Endodermal cell (in vitro differentiated cells): ENCODE measurements at regions not wholly inside any gene's neighbourhood (a gene's known extent, or its start where the extent isn't known, plus 50 kb on each side); places are given as distances from the start of the nearest gene placed in this dataset.

Experiments
- DNase-seq: peaks from one replicate; pipeline ENCODE4 v3.0.0-alpha.2; 2017
- H3K27ac ChIP-seq: 2 replicates; pipeline ENCODE4 v1.5.1; 2013; ENCODE audit warnings: mild to moderate bottlenecking, low read depth, low read length, moderate library complexity
- H3K27me3 ChIP-seq: 2 replicates; pipeline ENCODE4 v1.6.1; 2013; ENCODE audit warnings: mild to moderate bottlenecking, low read length, moderate library complexity; ENCODE audit not compliant: insufficient read depth, control insufficient read depth, poor library complexity, severe bottlenecking
- H3K36me3 ChIP-seq: 2 replicates; pipeline ENCODE4 v1.7.0; 2013; ENCODE audit warnings: mild to moderate bottlenecking, low read length, moderate library complexity; ENCODE audit not compliant: control insufficient read depth, insufficient read depth
- H3K4me1 ChIP-seq: one replicate; pipeline ENCODE4 v1.7.0; 2013; ENCODE audit warnings: low read length; ENCODE audit not compliant: control insufficient read depth, insufficient read depth
- H3K4me3 ChIP-seq: 2 replicates; pipeline ENCODE4 v1.5.1; 2013; ENCODE audit warnings: mild to moderate bottlenecking, low read length, moderate library complexity
- H3K9ac ChIP-seq: 2 replicates; pipeline ENCODE4 v1.6.1; 2013; ENCODE audit warnings: mild to moderate bottlenecking, low read length, moderate library complexity; ENCODE audit not compliant: poor library complexity, severe bottlenecking; ENCODE audit errors: extremely low read depth
- H3K9me3 ChIP-seq: 2 replicates; pipeline ENCODE4 v1.6.1; 2013; ENCODE audit warnings: mild to moderate bottlenecking, low read length, moderate library complexity; ENCODE audit not compliant: control insufficient read depth
- H3K27ac Mint-ChIP-seq: 2 replicates; pipeline ENCODE4 v1.8.0; 2020; ENCODE audit warnings: mixed read lengths
- H3K27me3 Mint-ChIP-seq: 2 replicates; pipeline ENCODE4 v1.8.0; 2021; ENCODE audit warnings: mild to moderate bottlenecking, mixed read lengths; ENCODE audit not compliant: insufficient read depth
- H3K36me3 Mint-ChIP-seq: 2 replicates; pipeline ENCODE4 v1.8.0; 2020; ENCODE audit warnings: low read depth, mixed read lengths
- H3K4me1 Mint-ChIP-seq: 2 replicates; pipeline ENCODE4 v1.8.0; 2020; ENCODE audit warnings: mixed read lengths
- H3K4me3 Mint-ChIP-seq: 2 replicates; pipeline ENCODE4 v1.8.0; 2020; ENCODE audit warnings: mild to moderate bottlenecking, moderate library complexity, mixed read lengths
- H3K9me3 Mint-ChIP-seq: 2 replicates; pipeline ENCODE4 v1.8.0; 2020; ENCODE audit warnings: mild to moderate bottlenecking, mixed read lengths
- WGBS, 2 experiments: methylation state at CpG; one replicate each; pipeline versions ENCODE4 v1.1.5 to v1.1.7; 2013; ENCODE audit warnings: missing lambda C conversion rate in 2 of 2, mixed read lengths in 1 of 2; ENCODE audit not compliant: insufficient coverage in 1 of 2, insufficient read length in 1 of 2; 5-methylcytosine and 5-hydroxymethylcytosine counted together
- TF ChIP-seq, protein P1 (sequence below): fragments of 200-600 bp; sonication (generic); conservative IDR thresholded peaks from 2 replicates; pipeline ENCODE4 v1.5.0; 2021; ENCODE audit warnings: antibody characterized with exemption, mild to moderate bottlenecking

- Histone ChIP-seq H3K4me3 (no peak overlapping the region), H3K4me1 (no peaks in the 10 kb centered on the region), H3K36me3 (no peaks in the 10 kb centered on the region), H3K9ac (no peak overlapping the region), H3K27me3 (no peaks in the 10 kb centered on the region), H3K9me3 (peaks cover 13% of the 10 kb centered on the region), H3K27ac (no peak overlapping the region)
- Mint-ChIP-seq H3K27me3 (no peaks in the 10 kb centered on the region), H3K27ac (no peak overlapping the region), H3K36me3 (no peaks in the 10 kb centered on the region), H3K4me1 (no peaks in the 10 kb centered on the region), H3K4me3 (no peak overlapping the region), H3K9me3 (peaks cover 29% of the 10 kb centered on the region)
- TF ChIP-seq, protein P1, sequence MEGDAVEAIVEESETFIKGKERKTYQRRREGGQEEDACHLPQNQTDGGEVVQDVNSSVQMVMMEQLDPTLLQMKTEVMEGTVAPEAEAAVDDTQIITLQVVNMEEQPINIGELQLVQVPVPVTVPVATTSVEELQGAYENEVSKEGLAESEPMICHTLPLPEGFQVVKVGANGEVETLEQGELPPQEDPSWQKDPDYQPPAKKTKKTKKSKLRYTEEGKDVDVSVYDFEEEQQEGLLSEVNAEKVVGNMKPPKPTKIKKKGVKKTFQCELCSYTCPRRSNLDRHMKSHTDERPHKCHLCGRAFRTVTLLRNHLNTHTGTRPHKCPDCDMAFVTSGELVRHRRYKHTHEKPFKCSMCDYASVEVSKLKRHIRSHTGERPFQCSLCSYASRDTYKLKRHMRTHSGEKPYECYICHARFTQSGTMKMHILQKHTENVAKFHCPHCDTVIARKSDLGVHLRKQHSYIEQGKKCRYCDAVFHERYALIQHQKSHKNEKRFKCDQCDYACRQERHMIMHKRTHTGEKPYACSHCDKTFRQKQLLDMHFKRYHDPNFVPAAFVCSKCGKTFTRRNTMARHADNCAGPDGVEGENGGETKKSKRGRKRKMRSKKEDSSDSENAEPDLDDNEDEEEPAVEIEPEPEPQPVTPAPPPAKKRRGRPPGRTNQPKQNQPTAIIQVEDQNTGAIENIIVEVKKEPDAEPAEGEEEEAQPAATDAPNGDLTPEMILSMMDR, result no peak
- 86 to 93% methylated on average over 2 to 3 of the region's 3 CpGs for WGBS, 2 experiments
- no peak for DNase-seq
Measured at GRCh38 chr18:56522816-56523215, 115.6 kb downstream of the TXNL1 start.

- H3K27ac ChIP-seq, result no peak overlapping the region
- Mint-ChIP-seq H3K27ac (no peak overlapping the region), H3K9me3 (peaks cover 23% of the 10 kb centered on the region), H3K4me1 (no peaks in the 10 kb centered on the region), H3K36me3 (no peaks in the 10 kb centered on the region), H3K27me3 (no peaks in the 10 kb centered on the region), H3K4me3 (no peak overlapping the region)
- H3K4me3 ChIP-seq, result no peak overlapping the region
- no peaks in the 10 kb centered on the region for H3K4me1 ChIP-seq
- peaks cover 13% of the 10 kb centered on the region for H3K9me3 ChIP-seq
- TF ChIP-seq, protein P1, result no peak
- DNase-seq, result no peak
- H3K36me3 ChIP-seq, result no peaks in the 10 kb centered on the region
- no peaks in the 10 kb centered on the region for H3K27me3 ChIP-seq
- WGBS, 2 experiments, result 70% methylated on average over 3 of the region's 3 CpGs; no CpG with 5 or more reads in 1 of the 2 experiments
- H3K9ac ChIP-seq, result no peak overlapping the region
Measured at GRCh38 chr18:56521263-56521662, 117.1 kb downstream of the TXNL1 start.

- Mint-ChIP-seq H3K36me3 (no peaks in the 10 kb centered on the region), H3K9me3 (no peaks in the 10 kb centered on the region), H3K27ac (no peak overlapping the region), H3K4me3 (no peak overlapping the region), H3K27me3 (no peaks in the 10 kb centered on the region), H3K4me1 (no peaks in the 10 kb centered on the region)
- Histone ChIP-seq H3K4me3 (no peak overlapping the region), H3K36me3 (no peaks in the 10 kb centered on the region), H3K9ac (no peak overlapping the region), H3K4me1 (no peaks in the 10 kb centered on the region), H3K9me3 (no peaks in the 10 kb centered on the region), H3K27me3 (no peaks in the 10 kb centered on the region), H3K27ac (no peak overlapping the region)
- TF ChIP-seq, protein P1, result no peak
- WGBS, 2 experiments, result 95 to 96% methylated on average over 5 to 9 of the region's 9 CpGs
- no peak for DNase-seq
Measured at GRCh38 chr18:56517761-56518160, 120.6 kb downstream of the TXNL1 start.
